SK-N-SH (cell line): ENCODE measurements at regions not wholly inside any gene's neighbourhood (a gene's known extent, or its start where the extent isn't known, plus 50 kb on each side); places are given as distances from the start of the nearest gene placed in this dataset.
"Not testable (repeated sequence)": the region's sequence is repeated elsewhere in the genome, so short reads cannot be mapped to it uniquely, and the experiment has no call there.

ENCODE experiments used
- CTCF ChIA-PET: fragments of 300-600, 350-600 bp; formaldehyde crosslinking; extraction: SDS; loops from one replicate; lab custom pipeline; 2021; lab: Yijun Ruan, JAX
- POLR2A ChIA-PET: fragments of 350-600 bp; sonication (Branson Sonifier 250); formaldehyde crosslinking; extraction: SDS; loops from one replicate; lab custom pipeline; 2020; ENCODE audit warnings: antibody characterized with exemption, inconsistent platforms; lab: Yijun Ruan, JAX
- DNase-seq: peaks from one replicate; pipeline ENCODE4 v3.0.0; 2012
- H2AFZ ChIP-seq: fragments of 200-600 bp; sonication (generic); 2 replicates; pipeline ENCODE4 v1.8.1; 2016; ENCODE audit warnings: antibody characterized with exemption, mild to moderate bottlenecking, low read depth
- H3F3A ChIP-seq: fragments of 200-600 bp; sonication (generic); replicated peaks from 2 replicates; pipeline ENCODE3; 2016; ENCODE audit warnings: antibody characterized with exemption, mild to moderate bottlenecking; ENCODE audit not compliant: insufficient read depth
- H3K27ac ChIP-seq, 2 experiments: fragments of 200-500 bp in 1 of 2; fragments of 200-600 bp in 1 of 2; sonication (Bioruptor generic) in 1 of 2; sonication (generic), shearing (Covaris generic) in 1 of 2; 2 replicates each; pipeline versions ENCODE4 v1.5.1 to v1.6.1; 2014 to 2016; ENCODE audit warnings: low read depth in 2 of 2, inconsistent platforms in 1 of 2, low read length in 1 of 2, mild to moderate bottlenecking in 1 of 2, mixed read lengths in 1 of 2
- H3K27me3 ChIP-seq: fragments of 200-600 bp; sonication (generic), shearing (Covaris generic); 2 replicates; pipeline ENCODE4 v1.6.1; 2016; ENCODE audit warnings: mixed run types; ENCODE audit not compliant: insufficient read depth
- H3K36me3 ChIP-seq, 2 experiments: fragments of 200-500 bp in 1 of 2; fragments of 200-600 bp in 1 of 2; sonication (Bioruptor generic) in 1 of 2; sonication (generic) in 1 of 2; replicated peaks in 1 of 2; 2 replicates each; pipeline versions ENCODE3 to v1.5.1; 2014 to 2016; ENCODE audit warnings: low read length in 1 of 2, mild to moderate bottlenecking in 1 of 2; ENCODE audit not compliant: insufficient read depth in 2 of 2, control insufficient read depth in 1 of 2
- H3K4me1 ChIP-seq, 2 experiments: fragments of 200-500 bp in 1 of 2; fragments of 200-600 bp in 1 of 2; sonication (Bioruptor generic) in 1 of 2; sonication (generic), shearing (Covaris generic) in 1 of 2; 2 replicates each; pipeline versions ENCODE4 v1.5.1 to v1.6.1; 2014 to 2016; ENCODE audit warnings: low read depth in 1 of 2, low read length in 1 of 2, mixed run types in 1 of 2; ENCODE audit not compliant: insufficient read depth in 2 of 2, control insufficient read depth in 1 of 2
- H3K4me2 ChIP-seq: fragments of 200-600 bp; sonication (generic), shearing (Covaris generic); 2 replicates; pipeline ENCODE4 v1.6.1; 2017; ENCODE audit warnings: mixed run types
- H3K4me3 ChIP-seq, 2 experiments: fragments of 200-500 bp in 1 of 2; fragments of 200-600 bp in 1 of 2; sonication (Bioruptor generic) in 1 of 2; sonication (generic), shearing (Covaris generic) in 1 of 2; 2 replicates each; pipeline versions ENCODE4 v1.5.1 to v1.8.1; 2014 to 2016; ENCODE audit warnings: low read depth in 2 of 2, inconsistent platforms in 1 of 2, low read length in 1 of 2, mild to moderate bottlenecking in 1 of 2, mixed read lengths in 1 of 2, moderate library complexity in 1 of 2
- H3K79me2 ChIP-seq: fragments of 200-600 bp; sonication (generic); 2 replicates; pipeline ENCODE4 v1.8.1; 2017; ENCODE audit warnings: mild to moderate bottlenecking; ENCODE audit not compliant: insufficient read depth
- H3K9ac ChIP-seq: fragments of 200-600 bp; sonication (generic); 2 replicates; pipeline ENCODE4 v1.6.1; 2017; ENCODE audit warnings: mixed run types
- H3K9me2 ChIP-seq: fragments of 200-600 bp; sonication (generic); 2 replicates; pipeline ENCODE4 v1.6.1; 2017; ENCODE audit warnings: mixed run types
- H3K9me3 ChIP-seq: fragments of 200-600 bp; sonication (generic); 2 replicates; pipeline ENCODE4 v1.6.1; 2017; ENCODE audit warnings: mixed run types, mild to moderate bottlenecking, moderate library complexity
- H4K20me1 ChIP-seq: fragments of 200-600 bp; sonication (generic); 2 replicates; pipeline ENCODE4 v1.6.1; 2017; ENCODE audit warnings: mild to moderate bottlenecking, mixed run types; ENCODE audit not compliant: insufficient read depth
- ELF1 ChIP-seq: IDR thresholded peaks from 2 replicates; pipeline ENCODE4 v1.4.0; 2012
- FOXM1 ChIP-seq: IDR thresholded peaks from 2 replicates; pipeline ENCODE4 v1.4.0; 2012; ENCODE audit warnings: low read depth, mild to moderate bottlenecking
- GABPA ChIP-seq: IDR thresholded peaks from 2 replicates; pipeline ENCODE4 v1.4.0; 2012; ENCODE audit warnings: low read depth, mild to moderate bottlenecking
- JUND ChIP-seq: IDR thresholded peaks from 2 replicates; pipeline ENCODE4 v1.4.0; 2012
- MEF2A ChIP-seq: IDR thresholded peaks from 2 replicates; pipeline ENCODE4 v1.4.0; 2012; ENCODE audit warnings: low read depth, borderline replicate concordance
- MXI1 ChIP-seq: IDR thresholded peaks from 2 replicates; pipeline ENCODE4 v1.6.1; 2012; ENCODE audit warnings: mild to moderate bottlenecking, low read depth, low read length, improper control_type of control experiment
- NFIC ChIP-seq: IDR thresholded peaks from 2 replicates; pipeline ENCODE4 v1.4.0; 2012; ENCODE audit warnings: borderline replicate concordance
- POLR2AphosphoS5 ChIP-seq: IDR thresholded peaks from 2 replicates; pipeline ENCODE4 v1.6.1; 2012; ENCODE audit warnings: low read depth, low read length
- RCOR1 ChIP-seq: fragments of 150-350 bp; IDR thresholded peaks from 2 replicates; pipeline ENCODE4 v1.6.1; 2017; ENCODE audit warnings: antibody characterized with exemption, low read length
- RXRA ChIP-seq: IDR thresholded peaks from 2 replicates; pipeline ENCODE4 v1.4.0; 2012; ENCODE audit warnings: low read depth, mild to moderate bottlenecking, borderline replicate concordance
- SIN3A ChIP-seq: IDR thresholded peaks from 2 replicates; pipeline ENCODE4 v1.6.1; 2012; ENCODE audit warnings: low read depth, mild to moderate bottlenecking, low read length, moderate library complexity, borderline replicate concordance
- TEAD4 ChIP-seq: IDR thresholded peaks from 2 replicates; pipeline ENCODE4 v1.4.0; 2012; ENCODE audit warnings: mild to moderate bottlenecking, borderline replicate concordance; ENCODE audit not compliant: insufficient read depth
- WGBS: methylation state at CpG from one replicate; pipeline ENCODE4 v1.1.6; 2017; ENCODE audit warnings: low lambda C conversion rate; 5-methylcytosine and 5-hydroxymethylcytosine counted together
- TF ChIP-seq, protein P1 (sequence below): IDR thresholded peaks from 2 replicates; pipeline ENCODE4 v1.4.0; 2012; ENCODE audit warnings: low read depth, borderline replicate concordance
- TF ChIP-seq, protein P2 (sequence below): IDR thresholded peaks from 2 replicates; pipeline ENCODE4; 2012
- TF ChIP-seq, protein P3 (sequence below): fragments of 150-350 bp; IDR thresholded peaks from 2 replicates; pipeline ENCODE4 v1.6.1; 2016; ENCODE audit warnings: mild to moderate bottlenecking, low read depth, low read length
- TF ChIP-seq, protein P4 (sequence below): fragments of 150-350 bp; IDR thresholded peaks from 2 replicates; pipeline ENCODE4 v1.6.1; 2017; ENCODE audit warnings: antibody characterized with exemption, low read length, low read depth, borderline replicate concordance

DNA sequence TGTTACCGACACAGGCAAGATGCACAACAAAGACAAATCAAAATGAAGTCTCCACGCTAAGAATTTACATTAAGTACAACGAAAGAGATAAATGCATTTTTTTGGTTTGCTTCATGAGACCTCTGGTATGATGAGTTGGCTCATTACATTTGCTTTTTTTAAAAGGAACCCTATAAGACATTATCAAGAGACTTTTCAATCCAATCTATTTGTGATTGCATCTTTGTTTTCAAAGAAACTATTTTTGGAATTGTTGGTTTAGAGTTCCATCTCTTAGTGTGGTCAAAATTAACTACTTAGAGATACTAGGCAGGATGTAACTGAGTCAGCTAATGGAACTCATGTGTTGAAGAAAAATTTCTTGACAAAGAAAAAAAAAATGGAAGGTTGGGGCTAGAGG is 200.1 kb downstream of the ZC3H11B start (continued):
- TF ChIP-seq, protein P1, sequence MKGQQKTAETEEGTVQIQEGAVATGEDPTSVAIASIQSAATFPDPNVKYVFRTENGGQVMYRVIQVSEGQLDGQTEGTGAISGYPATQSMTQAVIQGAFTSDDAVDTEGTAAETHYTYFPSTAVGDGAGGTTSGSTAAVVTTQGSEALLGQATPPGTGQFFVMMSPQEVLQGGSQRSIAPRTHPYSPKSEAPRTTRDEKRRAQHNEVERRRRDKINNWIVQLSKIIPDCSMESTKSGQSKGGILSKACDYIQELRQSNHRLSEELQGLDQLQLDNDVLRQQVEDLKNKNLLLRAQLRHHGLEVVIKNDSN, result 0 out of 2 replicates have a peak, but pooled peaks have one; percentile 8
- TF ChIP-seq POLR2AphosphoS5 (peak; percentile 63; the same call in 1 of the 2 replicates), SIN3A (no peak), FOXM1 (peak; percentile 99), NFIC (peak; percentile 94), RXRA (peak; percentile 75; the same call in 1 of the 2 replicates), ELF1 (no peak), JUND (peak; percentile 82)
- TF ChIP-seq, all 33 proteins: peak for 13

DNA sequence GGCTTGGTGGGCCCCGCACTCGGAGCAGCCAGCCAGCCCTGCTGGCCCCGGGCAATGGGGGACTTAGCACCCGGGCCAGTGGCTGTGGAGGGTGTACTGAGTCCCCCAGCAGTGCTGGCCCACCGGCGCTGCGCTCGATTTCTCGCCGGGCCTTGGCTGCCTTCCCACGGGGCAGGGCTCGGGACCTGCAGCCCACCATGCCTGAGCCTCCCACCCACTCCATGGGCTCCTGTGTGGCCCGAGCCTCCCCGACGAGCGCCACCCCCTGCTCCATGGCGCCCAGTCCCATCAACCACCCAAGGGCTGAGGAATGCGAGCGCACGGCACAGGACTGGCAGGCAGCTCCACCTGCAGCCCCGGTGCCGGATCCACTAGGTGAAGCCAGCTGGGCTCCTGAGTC is 202.2 kb downstream of the ZC3H11B start:
- H3K4me3 ChIP-seq, CTCF ChIA-PET, H3K9me2 ChIP-seq, DNase-seq, H3K36me3 ChIP-seq, H3K27ac ChIP-seq, H2AFZ ChIP-seq, H3K4me2 ChIP-seq, H3K27me3 ChIP-seq, H3K9ac ChIP-seq, H3K9me3 ChIP-seq, H4K20me1 ChIP-seq, POLR2A ChIA-PET, H3K79me2 ChIP-seq: not testable (repeated sequence)
- WGBS, result no CpG with 5 or more reads among the region's 22 CpGs
- Histone ChIP-seq H3K4me1 (peaks cover 8 to 18% of the 10 kb centered on the region in 2 experiments), H3F3A (peaks cover 22% of the 10 kb centered on the region)

DNA sequence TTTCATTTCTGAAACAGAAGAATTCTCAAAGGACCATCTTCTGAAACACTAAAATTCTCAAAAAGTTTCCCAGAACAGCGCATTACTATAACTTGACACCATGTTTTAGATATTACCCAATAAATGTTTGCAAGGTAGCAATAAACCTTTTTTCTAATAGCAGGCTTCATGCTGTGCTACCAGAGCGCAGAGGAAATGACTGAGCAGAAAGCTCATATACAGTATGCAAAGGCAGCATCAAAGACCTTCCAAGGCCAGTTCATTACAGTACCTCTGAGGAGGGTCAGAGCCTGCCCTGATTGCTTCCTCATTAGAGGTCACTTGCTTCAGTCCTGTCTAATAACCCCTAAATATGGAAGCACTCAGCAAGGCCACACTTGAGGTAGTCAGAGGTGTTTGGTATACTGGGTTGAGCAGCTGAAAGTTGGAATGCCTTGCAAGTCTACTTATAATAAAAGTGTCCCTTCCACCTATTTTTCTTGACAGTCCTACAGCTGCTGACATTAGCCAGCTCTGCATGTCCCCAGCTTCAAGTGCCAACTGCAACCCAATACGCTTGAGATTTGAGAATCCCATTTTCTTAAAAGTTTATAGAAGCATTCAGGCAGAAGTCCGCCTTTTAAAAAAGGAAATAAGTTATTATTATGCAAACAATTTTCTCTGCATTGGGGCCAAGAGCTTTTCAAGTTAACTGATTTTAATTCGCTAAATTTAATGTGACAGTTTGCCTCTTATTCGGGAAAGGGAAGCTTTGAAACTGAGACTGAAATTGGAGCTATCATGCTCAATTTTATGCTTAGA is 207.2 kb downstream of the ZC3H11B start:
- H3K9me3 ChIP-seq, result no peaks in the 10 kb centered on the region
- POLR2A ChIA-PET, result no interaction called here
- H3K9me2 ChIP-seq, result no peaks in the 10 kb centered on the region
- no peaks in the 10 kb centered on the region for H3F3A ChIP-seq
- no peaks in the 10 kb centered on the region for H3K79me2 ChIP-seq
- TF ChIP-seq, protein P2, sequence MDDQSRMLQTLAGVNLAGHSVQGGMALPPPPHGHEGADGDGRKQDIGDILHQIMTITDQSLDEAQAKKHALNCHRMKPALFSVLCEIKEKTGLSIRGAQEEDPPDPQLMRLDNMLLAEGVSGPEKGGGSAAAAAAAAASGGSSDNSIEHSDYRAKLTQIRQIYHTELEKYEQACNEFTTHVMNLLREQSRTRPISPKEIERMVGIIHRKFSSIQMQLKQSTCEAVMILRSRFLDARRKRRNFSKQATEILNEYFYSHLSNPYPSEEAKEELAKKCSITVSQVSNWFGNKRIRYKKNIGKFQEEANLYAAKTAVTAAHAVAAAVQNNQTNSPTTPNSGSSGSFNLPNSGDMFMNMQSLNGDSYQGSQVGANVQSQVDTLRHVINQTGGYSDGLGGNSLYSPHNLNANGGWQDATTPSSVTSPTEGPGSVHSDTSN, result no peak
- no peak for TF ChIP-seq MXI1
- no peak for TF ChIP-seq MEF2A
- TF ChIP-seq, protein P3, sequence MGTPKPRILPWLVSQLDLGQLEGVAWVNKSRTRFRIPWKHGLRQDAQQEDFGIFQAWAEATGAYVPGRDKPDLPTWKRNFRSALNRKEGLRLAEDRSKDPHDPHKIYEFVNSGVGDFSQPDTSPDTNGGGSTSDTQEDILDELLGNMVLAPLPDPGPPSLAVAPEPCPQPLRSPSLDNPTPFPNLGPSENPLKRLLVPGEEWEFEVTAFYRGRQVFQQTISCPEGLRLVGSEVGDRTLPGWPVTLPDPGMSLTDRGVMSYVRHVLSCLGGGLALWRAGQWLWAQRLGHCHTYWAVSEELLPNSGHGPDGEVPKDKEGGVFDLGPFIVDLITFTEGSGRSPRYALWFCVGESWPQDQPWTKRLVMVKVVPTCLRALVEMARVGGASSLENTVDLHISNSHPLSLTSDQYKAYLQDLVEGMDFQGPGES, result no peak
- TF ChIP-seq RCOR1, result no peak
- TF ChIP-seq GABPA, result no peak
- TF ChIP-seq, protein P4, sequence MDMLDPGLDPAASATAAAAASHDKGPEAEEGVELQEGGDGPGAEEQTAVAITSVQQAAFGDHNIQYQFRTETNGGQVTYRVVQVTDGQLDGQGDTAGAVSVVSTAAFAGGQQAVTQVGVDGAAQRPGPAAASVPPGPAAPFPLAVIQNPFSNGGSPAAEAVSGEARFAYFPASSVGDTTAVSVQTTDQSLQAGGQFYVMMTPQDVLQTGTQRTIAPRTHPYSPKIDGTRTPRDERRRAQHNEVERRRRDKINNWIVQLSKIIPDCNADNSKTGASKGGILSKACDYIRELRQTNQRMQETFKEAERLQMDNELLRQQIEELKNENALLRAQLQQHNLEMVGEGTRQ, result no peak
- no peak for TF ChIP-seq TEAD4
- no peak overlapping the region for H3K27ac ChIP-seq
- no peak overlapping the region for H2AFZ ChIP-seq
- DNase-seq, result no peak
- CTCF ChIA-PET, result interaction anchor here (1.1 to 1.7 kb wide), 2 partner anchors 11 to 20 kb away, joined by 4 to 7 read pairs; no protein-coding TSS in a partner anchor
- peaks cover 0 to 5% of the 10 kb centered on the region in 2 experiments; a peak in 2 of 4 replicates for H3K4me1 ChIP-seq
- H4K20me1 ChIP-seq, result no peaks in the 10 kb centered on the region
- H3K4me2 ChIP-seq, result no peak overlapping the region
- 91% methylated on average over 6 of the region's 6 CpGs for WGBS
- H3K36me3 ChIP-seq, result no peaks in the 10 kb centered on the region
- H3K4me3 ChIP-seq, result no peak overlapping the region
- H3K27me3 ChIP-seq, result no peaks in the 10 kb centered on the region
- no peak overlapping the region for H3K9ac ChIP-seq
